D721Med (cell line): ENCODE measurements at regions not wholly inside any gene's neighbourhood (a gene's known extent, or its start where the extent isn't known, plus 50 kb on each side); places are given as distances from the start of the nearest gene placed in this dataset.

ENCODE experiments used
- DNase-seq: peaks from one replicate; pipeline ENCODE4 v3.0.0; 2011; ENCODE audit warnings: low spot score; ENCODE audit not compliant: insufficient read length
- FAIRE-seq: peaks from 2 replicates; lab custom pipeline; 2011; peaks lifted over from hg19 to GRCh38; lab: Jason Lieb, UNC
- CTCF ChIP-seq: IDR thresholded peaks from 2 replicates; pipeline ENCODE4 v1.5.1; 2012; ENCODE audit warnings: mild to moderate bottlenecking, control low read depth; ENCODE audit not compliant: insufficient read depth; ENCODE audit errors: missing control alignments

GRCh38 chr10:84059526-84059925 is 79.8 kb upstream of the GHITM start:
- TF ChIP-seq CTCF: peak; percentile 15
- FAIRE-seq: no peak
- DNase-seq: no peak

GRCh38 chr10:84063440-84063839 is 75.9 kb upstream of the GHITM start:
- no peak for TF ChIP-seq CTCF
- FAIRE-seq (no peak), DNase-seq (no peak)

GRCh38 chr10:84065804-84066601 is 73.3 kb upstream of the GHITM start:
- TF ChIP-seq CTCF: no peak
- DNase-seq (no peak), FAIRE-seq (no peak)

GRCh38 chr10:84074521-84074920 is 64.8 kb upstream of the GHITM start:
- TF ChIP-seq CTCF: no peak
- DNase-seq: no peak
- no peak for FAIRE-seq

GRCh38 chr10:84075226-84076046 is 63.9 kb upstream of the GHITM start:
- DNase-seq (no peak), FAIRE-seq (no peak)
- no peak for TF ChIP-seq CTCF

- no peak for DNase-seq
These were observed 63.3 kb upstream of the GHITM start for GRCh38 chr10:84076047-84076388.

More at GRCh38 chr10:84076047-84076388, 63.3 kb upstream of the GHITM start:
- TF ChIP-seq CTCF: no peak
- no peak for FAIRE-seq
